OCI-LY7 (cell line): ENCODE measurements at regions not wholly inside any gene's neighbourhood (a gene's known extent, or its start where the extent isn't known, plus 50 kb on each side); places are given as distances from the start of the nearest gene placed in this dataset.

Source experiments
- CTCF ChIP-seq: fragments of 200-600 bp; sonication (generic); conservative IDR thresholded peaks from 2 replicates; pipeline ENCODE4 v1.5.1; 2014; ENCODE audit warnings: mild to moderate bottlenecking, antibody characterized with exemption, low read length, moderate library complexity, mixed read lengths
- EZH2phosphoT487 ChIP-seq: fragments of 200-600 bp; sonication (generic); IDR thresholded peaks from 2 replicates; pipeline ENCODE4 v1.6.1; 2018; ENCODE audit warnings: low read depth, borderline replicate concordance, mild to moderate bottlenecking, mixed run types, antibody characterized with exemption, low read length, moderate library complexity, mixed read lengths

GRCh38 chr10:84824525-84824924 lies 496.1 kb downstream of the CCSER2 start:
- TF ChIP-seq CTCF (no peak), EZH2phosphoT487 (no peak)
